Fibroblast of skin of left biceps (primary cell): ENCODE measurements at regions not wholly inside any gene's neighbourhood (a gene's known extent, or its start where the extent isn't known, plus 50 kb on each side); places are given as distances from the start of the nearest gene placed in this dataset.
"Not testable (repeated sequence)": the region's sequence is repeated elsewhere in the genome, so short reads cannot be mapped to it uniquely, and the experiment has no call there.

ENCODE experiments used
- DNase-seq, 2 experiments: peaks; one replicate each; pipeline ENCODE4 v3.0.0-alpha.2; 2013; ENCODE audit warnings: low read depth in 2 of 2

GRCh38 chr7:131648491-131648890 is 92.1 kb upstream of the PODXL start:
- no peak for DNase-seq

GRCh38 chr7:131646203-131646602 is 89.8 kb upstream of the PODXL start:
- no peak for DNase-seq

- no peak for DNase-seq
These were observed 86.0 kb upstream of the PODXL start for GRCh38 chr7:131642429-131642828.

- no peak for DNase-seq
These were observed 84.3 kb upstream of the PODXL start for GRCh38 chr7:131640686-131641085.

GRCh38 chr7:131638641-131639430 is 82.4 kb upstream of the PODXL start:
- DNase-seq: no peak

GRCh38 chr7:131637859-131638258 is 81.4 kb upstream of the PODXL start:
- DNase-seq: no peak

- DNase-seq: no peak
These were observed 79.7 kb upstream of the PODXL start for GRCh38 chr7:131636092-131636491.

GRCh38 chr7:131634197-131634596 is 77.8 kb upstream of the PODXL start:
- DNase-seq: not testable (repeated sequence)

- DNase-seq: peak in 1 of 2 experiments; percentile 28
These were observed 77.0 kb upstream of the PODXL start for GRCh38 chr7:131633342-131633843.

- DNase-seq: no peak
These were observed 74.0 kb upstream of the PODXL start for GRCh38 chr7:131630427-131630826.

- no peak for DNase-seq
These were observed 72.9 kb upstream of the PODXL start for GRCh38 chr7:131629217-131629882.

GRCh38 chr7:131628634-131629033 is 72.2 kb upstream of the PODXL start:
- DNase-seq: no peak

- DNase-seq: no peak
These were observed 71.3 kb upstream of the PODXL start for GRCh38 chr7:131627735-131628190.

GRCh38 chr7:131626643-131627042 is 70.2 kb upstream of the PODXL start:
- DNase-seq: no peak

GRCh38 chr7:131625817-131626372 is 69.5 kb upstream of the PODXL start:
- no peak for DNase-seq

- not testable (repeated sequence) for DNase-seq
These were observed 68.9 kb upstream of the PODXL start for GRCh38 chr7:131625345-131625744.

- DNase-seq: no peak
These were observed 68.1 kb upstream of the PODXL start for GRCh38 chr7:131624536-131624935.

- DNase-seq: no peak
These were observed 66.7 kb upstream of the PODXL start for GRCh38 chr7:131623154-131623553.

GRCh38 chr7:131621652-131622051 is 65.2 kb upstream of the PODXL start:
- no peak for DNase-seq

GRCh38 chr7:131620673-131621609 is 64.5 kb upstream of the PODXL start:
- DNase-seq: no peak
